Stimulated activated naive CD4-positive, alpha-beta T cell (primary cell): ENCODE measurements at regions not wholly inside any gene's neighbourhood (a gene's known extent, or its start where the extent isn't known, plus 50 kb on each side); places are given as distances from the start of the nearest gene placed in this dataset.
"Not testable (repeated sequence)": the region's sequence is repeated elsewhere in the genome, so short reads cannot be mapped to it uniquely, and the experiment has no call there.

Source experiments
- DNase-seq, 6 experiments: peaks; one replicate each; lab custom pipeline; 2025; lab: John Stamatoyannopoulos, UW

GRCh38 chr3:193124861-193125260, 116.2 kb upstream of the PLAAT1 start:
- no peak for DNase-seq

- no peak for DNase-seq
These were observed 111.4 kb upstream of the PLAAT1 start for GRCh38 chr3:193129607-193130006.

- no peak for DNase-seq
These were observed 110.4 kb upstream of the PLAAT1 start for GRCh38 chr3:193130576-193130975.

GRCh38 chr3:193132241-193132640, 108.8 kb upstream of the PLAAT1 start:
- DNase-seq = no peak

- no peak for DNase-seq
These were observed 108.1 kb upstream of the PLAAT1 start for GRCh38 chr3:193132964-193133363.

GRCh38 chr3:193134856-193135255, 106.2 kb upstream of the PLAAT1 start:
- no peak for DNase-seq

GRCh38 chr3:193140381-193140780, 100.6 kb upstream of the PLAAT1 start:
- no peak for DNase-seq

- no peak for DNase-seq
These were observed 95.8 kb upstream of the PLAAT1 start for GRCh38 chr3:193145248-193145647.

- DNase-seq = no peak
These were observed 92.1 kb upstream of the PLAAT1 start for GRCh38 chr3:193148688-193149473.

- no peak for DNase-seq
These were observed 91.0 kb upstream of the PLAAT1 start for GRCh38 chr3:193149998-193150397.

GRCh38 chr3:193155044-193155781, 85.8 kb upstream of the PLAAT1 start:
- DNase-seq = not testable (repeated sequence)

GRCh38 chr3:193157051-193157450, 84.0 kb upstream of the PLAAT1 start:
- no peak for DNase-seq

GRCh38 chr3:193165431-193166120, 75.4 kb upstream of the PLAAT1 start:
- no peak for DNase-seq

GRCh38 chr3:193168931-193169330, 72.1 kb upstream of the PLAAT1 start:
- no peak for DNase-seq

- no peak for DNase-seq
These were observed 66.9 kb upstream of the PLAAT1 start for GRCh38 chr3:193174140-193174539.

- not testable (repeated sequence) for DNase-seq
These were observed 61.5 kb upstream of the PLAAT1 start for GRCh38 chr3:193179332-193180012.

- DNase-seq = no peak
These were observed 53.8 kb upstream of the PLAAT1 start for GRCh38 chr3:193187070-193187722.

GRCh38 chr3:193190146-193190786, 50.8 kb upstream of the PLAAT1 start:
- DNase-seq = no peak
